Stimulated activated CD8-positive, alpha-beta memory T cell treated with anti-CD3 and anti-CD28 coated beads, Interleukin-12 subunit alpha, Interleukin-12 subunit beta, amount 100 ng/mL, for 24 hours (primary cell): ENCODE measurements at regions not wholly inside any gene's neighbourhood (a gene's known extent, or its start where the extent isn't known, plus 50 kb on each side); places are given as distances from the start of the nearest gene placed in this dataset.
"Not testable (repeated sequence)": the region's sequence is repeated elsewhere in the genome, so short reads cannot be mapped to it uniquely, and the experiment has no call there.

Experiments
- DNase-seq: peaks from one replicate; pipeline ENCODE4 v3.0.0-alpha.2; 2020; ENCODE audit errors: extremely low read depth

- not testable (repeated sequence) for DNase-seq
Observed at GRCh38 chr9:80482251-80482650, 910.5 kb downstream of the TLE4 start.

GRCh38 chr9:80467632-80468031 is 895.9 kb downstream of the TLE4 start:
- DNase-seq: no peak

GRCh38 chr9:80465556-80465955 is 893.8 kb downstream of the TLE4 start:
- no peak for DNase-seq

- DNase-seq: no peak
Observed at GRCh38 chr9:80449513-80449912, 877.7 kb downstream of the TLE4 start.

GRCh38 chr9:80448996-80449395 is 877.2 kb downstream of the TLE4 start:
- DNase-seq: no peak

GRCh38 chr9:80447876-80448275 is 876.1 kb downstream of the TLE4 start:
- DNase-seq: no peak

GRCh38 chr9:80440724-80441123 is 869.0 kb downstream of the TLE4 start:
- DNase-seq: no peak

GRCh38 chr9:80437825-80438224 is 866.1 kb downstream of the TLE4 start:
- no peak for DNase-seq

- no peak for DNase-seq
Observed at GRCh38 chr9:80437091-80437640, 865.4 kb downstream of the TLE4 start.

- DNase-seq: no peak
Observed at GRCh38 chr9:80435591-80435990, 863.8 kb downstream of the TLE4 start.

- no peak for DNase-seq
Observed at GRCh38 chr9:80426992-80427391, 855.2 kb downstream of the TLE4 start.

- DNase-seq: no peak
Observed at GRCh38 chr9:80417211-80417773, 845.5 kb downstream of the TLE4 start.

GRCh38 chr9:80410106-80410505 is 838.3 kb downstream of the TLE4 start:
- no peak for DNase-seq

- DNase-seq: no peak
Observed at GRCh38 chr9:80407220-80407619, 835.5 kb downstream of the TLE4 start.

- DNase-seq: no peak
Observed at GRCh38 chr9:80401243-80401642, 829.5 kb downstream of the TLE4 start.

- no peak for DNase-seq
Observed at GRCh38 chr9:80400624-80401230, 829.0 kb downstream of the TLE4 start.

GRCh38 chr9:80399606-80400005 is 827.8 kb downstream of the TLE4 start:
- no peak for DNase-seq

- DNase-seq: no peak
Observed at GRCh38 chr9:80387828-80388227, 816.1 kb downstream of the TLE4 start.

- DNase-seq: no peak
Observed at GRCh38 chr9:80385246-80385645, 813.5 kb downstream of the TLE4 start.

GRCh38 chr9:80383331-80383730 is 811.6 kb downstream of the TLE4 start:
- DNase-seq: no peak

GRCh38 chr9:80382211-80382891 is 810.6 kb downstream of the TLE4 start:
- no peak for DNase-seq

GRCh38 chr9:80380301-80380700 is 808.5 kb downstream of the TLE4 start:
- no peak for DNase-seq

GRCh38 chr9:80378669-80379293 is 807.0 kb downstream of the TLE4 start:
- no peak for DNase-seq
